GM19438 (cell line): ENCODE measurements at regions not wholly inside any gene's neighbourhood (a gene's known extent, or its start where the extent isn't known, plus 50 kb on each side); places are given as distances from the start of the nearest gene placed in this dataset.

Experiments used
- ATAC-seq: cut with Tn5 transposase; IDR thresholded peaks from one replicate; pipeline ENCODE4 v1.9.1; 2021; ENCODE audit warnings: low read depth; ENCODE audit not compliant: unreplicated experiment

DNA sequence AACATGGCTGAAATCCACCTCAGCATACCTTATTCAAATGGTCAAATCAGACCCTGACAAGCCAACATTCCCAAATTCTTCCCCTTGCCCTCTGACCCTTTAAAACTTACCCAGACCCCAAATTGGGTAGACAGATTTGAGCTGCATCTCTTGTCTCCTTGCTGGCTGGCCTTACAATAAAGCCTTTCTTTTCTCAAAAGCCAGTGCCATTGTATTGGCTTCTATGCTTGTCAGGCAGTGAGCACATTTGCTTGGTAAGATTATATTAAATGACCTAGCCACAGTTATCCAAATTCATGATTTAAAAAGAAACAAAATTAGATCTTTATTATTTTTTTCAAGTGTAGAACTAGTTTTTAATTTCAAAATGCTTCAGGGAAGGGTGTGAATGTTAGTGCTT is 67.8 kb upstream of the FAM83B start:
- no peak for ATAC-seq

DNA sequence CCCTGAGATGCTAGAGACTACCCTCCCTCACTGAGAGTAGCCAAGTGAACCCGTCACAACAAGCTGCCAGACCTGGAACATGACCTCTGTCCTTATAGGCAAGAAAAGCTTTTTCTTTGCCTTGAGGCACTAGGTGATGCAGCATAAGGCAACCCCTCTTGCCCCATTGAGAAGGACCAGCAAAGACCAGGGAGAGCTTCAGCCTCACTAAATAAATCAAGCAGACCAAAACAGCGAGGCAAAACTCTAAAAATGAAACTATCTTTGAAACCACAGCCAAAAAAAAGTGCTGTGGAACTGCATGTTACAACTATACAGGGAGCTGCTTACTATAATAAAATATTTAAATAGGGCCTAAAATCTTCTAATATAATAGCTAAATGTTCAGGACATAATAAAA is 62.6 kb upstream of the FAM83B start:
- no peak for ATAC-seq

DNA sequence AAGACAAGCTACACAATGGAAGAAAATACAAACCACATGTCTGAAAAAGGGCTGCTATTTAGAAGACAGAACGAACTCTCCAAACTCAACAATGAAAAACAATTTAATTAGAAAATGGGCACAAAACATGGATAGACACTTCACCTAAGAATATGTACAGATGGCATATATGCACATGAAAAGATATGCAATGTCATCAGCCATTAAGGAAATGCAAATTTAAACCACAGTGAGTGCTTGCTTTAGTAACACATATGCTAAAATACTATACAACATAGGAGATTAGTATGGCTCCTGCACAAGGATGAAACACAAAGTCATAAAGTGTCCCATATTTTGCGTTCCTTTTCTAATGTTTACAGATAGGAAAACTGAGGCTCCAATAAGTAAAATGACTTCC is 60.4 kb upstream of the FAM83B start:
- no peak for ATAC-seq

DNA sequence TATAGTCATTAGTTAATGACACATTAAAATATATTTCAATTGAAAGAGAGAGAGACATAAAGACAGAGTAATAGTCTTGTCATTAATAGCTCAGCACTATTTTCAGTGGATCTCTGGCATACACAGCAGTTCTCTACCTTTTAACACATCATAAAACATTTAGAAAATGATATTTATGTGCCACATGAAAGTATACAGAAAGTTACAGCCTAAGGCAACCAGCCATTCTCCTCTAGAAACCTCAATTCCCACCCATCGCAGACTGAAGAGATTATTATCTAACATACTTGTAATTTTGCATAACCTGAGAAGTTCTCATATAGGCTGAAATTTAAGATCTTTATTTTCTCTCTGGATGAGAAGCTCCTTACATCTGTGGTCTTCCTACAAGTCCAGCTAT is 58.7 kb upstream of the FAM83B start:
- no peak for ATAC-seq
